Erythroblast (primary cell): ENCODE measurements at regions not wholly inside any gene's neighbourhood (a gene's known extent, or its start where the extent isn't known, plus 50 kb on each side); places are given as distances from the start of the nearest gene placed in this dataset.

Experiments
- GATA1 ChIP-seq: IDR thresholded peaks from 2 replicates; pipeline ENCODE4 v1.6.1; 2011; ENCODE audit warnings: low read depth, mild to moderate bottlenecking, control low read depth, low read length, moderate library complexity
- POLR2A ChIP-seq: IDR thresholded peaks from 2 replicates; pipeline ENCODE4 v1.6.1; 2011; ENCODE audit warnings: mild to moderate bottlenecking, low read length

DNA sequence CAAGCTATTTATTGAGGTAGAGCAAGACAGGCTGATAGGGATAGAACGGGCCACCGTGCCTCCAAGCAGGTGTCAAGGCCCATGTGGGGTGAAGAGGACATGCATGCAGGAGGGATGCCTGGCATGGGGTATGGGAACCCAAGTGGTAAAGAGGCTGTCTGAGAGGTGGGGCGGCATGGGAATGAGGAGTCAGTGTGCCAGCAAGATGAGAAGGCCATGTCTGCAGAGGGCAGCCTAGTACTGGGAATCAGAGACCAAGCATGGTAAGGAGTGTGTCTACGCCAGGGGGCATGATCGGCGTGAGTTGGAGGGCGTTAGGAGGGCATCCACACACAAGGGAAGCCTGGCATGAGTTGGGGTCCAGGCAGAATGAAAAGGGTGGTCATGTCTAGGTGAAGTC, 303.7 kb upstream of the PLD5 start:
- TF ChIP-seq POLR2A (no peak), GATA1 (no peak)
